ENCODE measurements at regions not wholly inside any gene's neighbourhood (a gene's known extent, or its start where the extent isn't known, plus 50 kb on each side); places are given as distances from the start of the nearest gene placed in this dataset.

DNA sequence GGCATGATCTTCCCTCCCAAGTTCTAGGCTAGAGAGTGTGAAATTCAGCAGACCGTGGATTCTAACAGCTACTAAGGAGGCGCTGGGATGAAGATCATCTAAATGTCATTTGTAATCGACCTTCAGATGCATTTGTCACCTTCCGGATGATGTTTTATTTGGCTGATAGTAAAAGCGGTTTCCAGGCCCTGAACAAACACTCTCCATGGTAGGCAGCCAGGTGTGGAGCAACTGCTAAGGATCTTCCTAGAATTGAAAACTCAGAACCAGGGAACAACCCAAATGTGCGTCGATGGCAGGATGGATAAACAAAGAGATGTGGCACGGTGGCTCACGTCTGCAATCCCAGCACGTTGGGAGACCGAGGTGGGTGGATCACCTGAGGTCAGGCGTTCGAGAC, 107.2 kb upstream of the CACNA1A start:
- POLR2A ChIA-PET (ENCODE audit: low non-redundant PET), result no interaction called here
- BruUV-seq (replicated peaks), result no TSS peak
- CTCF ChIA-PET, result no interaction called here
- TF ChIP-seq EZH2 (IDR thresholded peaks at IDR 0.05; ENCODE audit: borderline replicate concordance, low read depth, low read length, poor library complexity, severe bottlenecking), result no peak
- TF ChIP-seq, protein P1, sequence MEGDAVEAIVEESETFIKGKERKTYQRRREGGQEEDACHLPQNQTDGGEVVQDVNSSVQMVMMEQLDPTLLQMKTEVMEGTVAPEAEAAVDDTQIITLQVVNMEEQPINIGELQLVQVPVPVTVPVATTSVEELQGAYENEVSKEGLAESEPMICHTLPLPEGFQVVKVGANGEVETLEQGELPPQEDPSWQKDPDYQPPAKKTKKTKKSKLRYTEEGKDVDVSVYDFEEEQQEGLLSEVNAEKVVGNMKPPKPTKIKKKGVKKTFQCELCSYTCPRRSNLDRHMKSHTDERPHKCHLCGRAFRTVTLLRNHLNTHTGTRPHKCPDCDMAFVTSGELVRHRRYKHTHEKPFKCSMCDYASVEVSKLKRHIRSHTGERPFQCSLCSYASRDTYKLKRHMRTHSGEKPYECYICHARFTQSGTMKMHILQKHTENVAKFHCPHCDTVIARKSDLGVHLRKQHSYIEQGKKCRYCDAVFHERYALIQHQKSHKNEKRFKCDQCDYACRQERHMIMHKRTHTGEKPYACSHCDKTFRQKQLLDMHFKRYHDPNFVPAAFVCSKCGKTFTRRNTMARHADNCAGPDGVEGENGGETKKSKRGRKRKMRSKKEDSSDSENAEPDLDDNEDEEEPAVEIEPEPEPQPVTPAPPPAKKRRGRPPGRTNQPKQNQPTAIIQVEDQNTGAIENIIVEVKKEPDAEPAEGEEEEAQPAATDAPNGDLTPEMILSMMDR (conservative IDR thresholded peaks at IDR 0.05; ENCODE audit: low read depth, low read length), result no peak
- no peaks in the 10 kb centered on the region for H3K27me3 ChIP-seq (replicated peaks; ENCODE audit: insufficient read depth, low read depth, low read length, poor library complexity)
- no peaks in the 10 kb centered on the region for H3K36me3 ChIP-seq (ENCODE audit: insufficient read depth, low read length, poor library complexity, severe bottlenecking)
- intact Hi-C loops (cut with micrococcal nuclease; ENCODE audit: unreplicated experiment), result no loop called here
- DNase-seq (ENCODE audit: low spot score), result no peak
- H3K9me3 ChIP-seq (ENCODE audit: low read depth, low read length, poor library complexity, severe bottlenecking), result no peaks in the 10 kb centered on the region
- H3K4me3 ChIP-seq (ENCODE audit: low read depth, low read length, poor library complexity, severe bottlenecking), result no peak overlapping the region
- H3K27ac ChIP-seq (ENCODE audit: low read depth, low read length, poor library complexity, severe bottlenecking), result no peak overlapping the region
- H3K4me1 ChIP-seq (ENCODE audit: insufficient read depth, low read length, poor library complexity, severe bottlenecking), result no peaks in the 10 kb centered on the region

DNA sequence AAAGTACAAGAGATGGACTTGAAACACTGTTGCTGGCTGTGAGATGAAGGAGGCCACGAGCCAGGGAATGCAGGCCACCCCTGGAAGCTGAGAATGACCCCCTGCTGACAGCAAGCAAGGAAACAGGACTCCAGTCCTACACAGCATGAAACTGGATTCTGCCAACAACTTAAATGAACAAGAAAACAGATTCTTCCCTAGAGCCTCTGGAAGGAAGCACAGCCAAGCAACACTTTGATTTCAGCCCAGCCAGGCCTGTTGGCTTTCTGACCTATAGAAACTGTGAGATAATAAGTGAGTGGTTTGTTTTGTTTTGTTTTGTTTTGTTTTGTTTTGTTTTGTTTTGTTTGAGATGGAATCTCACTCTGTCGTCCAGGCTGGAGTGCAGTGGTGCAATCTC, 105.3 kb upstream of the CACNA1A start:
- no TSS peak for BruUV-seq (replicated peaks)
- H3K4me3 ChIP-seq (ENCODE audit: low read depth, low read length, poor library complexity, severe bottlenecking), result no peak overlapping the region
- TF ChIP-seq EZH2 (IDR thresholded peaks at IDR 0.05; ENCODE audit: borderline replicate concordance, low read depth, low read length, poor library complexity, severe bottlenecking), result no peak
- TF ChIP-seq, protein P1 (conservative IDR thresholded peaks at IDR 0.05; ENCODE audit: low read depth, low read length), result no peak
- ChIA-PET CTCF (no interaction called here), POLR2A (ENCODE audit: low non-redundant PET) (no interaction called here)
- H3K27me3 ChIP-seq (replicated peaks; ENCODE audit: insufficient read depth, low read depth, low read length, poor library complexity), result no peaks in the 10 kb centered on the region
- no peak overlapping the region for H3K27ac ChIP-seq (ENCODE audit: low read depth, low read length, poor library complexity, severe bottlenecking)
- no peak for DNase-seq (ENCODE audit: low spot score)
- no peaks in the 10 kb centered on the region for H3K4me1 ChIP-seq (ENCODE audit: insufficient read depth, low read length, poor library complexity, severe bottlenecking)
- intact Hi-C loops (cut with micrococcal nuclease; ENCODE audit: unreplicated experiment), result no loop called here
- no peaks in the 10 kb centered on the region for H3K9me3 ChIP-seq (ENCODE audit: low read depth, low read length, poor library complexity, severe bottlenecking)
- H3K36me3 ChIP-seq (ENCODE audit: insufficient read depth, low read length, poor library complexity, severe bottlenecking), result no peaks in the 10 kb centered on the region

DNA sequence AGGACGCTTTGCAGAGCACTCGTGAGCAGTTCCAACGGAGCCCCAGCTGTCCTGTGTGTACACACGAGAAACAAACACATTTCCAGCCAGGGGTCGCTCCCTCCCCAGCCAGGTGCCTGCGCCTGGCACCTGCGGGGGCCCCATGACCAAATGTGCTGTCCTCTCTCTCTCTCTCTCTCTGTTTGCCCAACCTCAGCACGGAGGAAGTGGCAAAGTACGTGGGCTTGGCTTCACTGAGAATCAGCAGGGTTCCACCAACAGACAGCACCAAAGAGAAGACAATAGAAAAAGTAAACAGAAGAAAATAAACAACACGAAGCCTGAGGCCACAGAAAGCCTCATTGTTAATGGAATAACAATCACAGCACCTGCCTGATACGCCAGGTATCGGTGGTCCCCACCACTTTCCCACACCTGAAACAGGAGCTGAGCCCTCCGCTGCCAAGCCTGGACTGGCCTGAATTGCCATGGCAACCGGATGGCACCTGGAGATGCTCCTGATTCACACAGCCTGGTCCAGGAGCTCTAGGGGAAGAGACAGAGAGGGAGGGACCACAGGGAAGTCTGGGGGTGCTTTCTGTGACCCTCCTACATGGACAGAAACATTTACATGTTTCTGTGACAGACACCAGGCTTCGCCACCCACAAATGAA, 103.9 kb upstream of the CACNA1A start:
- no peak overlapping the region for H3K4me3 ChIP-seq (ENCODE audit: low read depth, low read length, poor library complexity, severe bottlenecking)
- TF ChIP-seq EZH2 (IDR thresholded peaks at IDR 0.05; ENCODE audit: borderline replicate concordance, low read depth, low read length, poor library complexity, severe bottlenecking), result no peak
- TF ChIP-seq, protein P1 (conservative IDR thresholded peaks at IDR 0.05; ENCODE audit: low read depth, low read length), result no peak
- no peaks in the 10 kb centered on the region for H3K27me3 ChIP-seq (replicated peaks; ENCODE audit: insufficient read depth, low read depth, low read length, poor library complexity)
- intact Hi-C loops (cut with micrococcal nuclease; ENCODE audit: unreplicated experiment), result no loop called here
- H3K4me1 ChIP-seq (ENCODE audit: insufficient read depth, low read length, poor library complexity, severe bottlenecking), result peaks cover under 1% of the 10 kb centered on the region
- CTCF ChIA-PET, result interaction anchor here (0.7 kb wide), 1 partner anchor 892 kb away, joined by 3 read pairs; no protein-coding TSS in a partner anchor
- H3K36me3 ChIP-seq (ENCODE audit: insufficient read depth, low read length, poor library complexity, severe bottlenecking), result no peaks in the 10 kb centered on the region
- no TSS peak for BruUV-seq (replicated peaks)
- no peaks in the 10 kb centered on the region for H3K9me3 ChIP-seq (ENCODE audit: low read depth, low read length, poor library complexity, severe bottlenecking)
- POLR2A ChIA-PET (ENCODE audit: low non-redundant PET), result no interaction called here
- no peak overlapping the region for H3K27ac ChIP-seq (ENCODE audit: low read depth, low read length, poor library complexity, severe bottlenecking)
- DNase-seq (ENCODE audit: low spot score), result no peak
